Non-pigmented ciliary epithelial cell (primary cell): ENCODE measurements at regions not wholly inside any gene's neighbourhood (a gene's known extent, or its start where the extent isn't known, plus 50 kb on each side); places are given as distances from the start of the nearest gene placed in this dataset.
"Not testable (repeated sequence)": the region's sequence is repeated elsewhere in the genome, so short reads cannot be mapped to it uniquely, and the experiment has no call there.

ENCODE experiments used
- DNase-seq: peaks from one replicate; pipeline ENCODE4 v3.0.0-alpha.2; 2010; ENCODE audit warnings: low read depth

DNA sequence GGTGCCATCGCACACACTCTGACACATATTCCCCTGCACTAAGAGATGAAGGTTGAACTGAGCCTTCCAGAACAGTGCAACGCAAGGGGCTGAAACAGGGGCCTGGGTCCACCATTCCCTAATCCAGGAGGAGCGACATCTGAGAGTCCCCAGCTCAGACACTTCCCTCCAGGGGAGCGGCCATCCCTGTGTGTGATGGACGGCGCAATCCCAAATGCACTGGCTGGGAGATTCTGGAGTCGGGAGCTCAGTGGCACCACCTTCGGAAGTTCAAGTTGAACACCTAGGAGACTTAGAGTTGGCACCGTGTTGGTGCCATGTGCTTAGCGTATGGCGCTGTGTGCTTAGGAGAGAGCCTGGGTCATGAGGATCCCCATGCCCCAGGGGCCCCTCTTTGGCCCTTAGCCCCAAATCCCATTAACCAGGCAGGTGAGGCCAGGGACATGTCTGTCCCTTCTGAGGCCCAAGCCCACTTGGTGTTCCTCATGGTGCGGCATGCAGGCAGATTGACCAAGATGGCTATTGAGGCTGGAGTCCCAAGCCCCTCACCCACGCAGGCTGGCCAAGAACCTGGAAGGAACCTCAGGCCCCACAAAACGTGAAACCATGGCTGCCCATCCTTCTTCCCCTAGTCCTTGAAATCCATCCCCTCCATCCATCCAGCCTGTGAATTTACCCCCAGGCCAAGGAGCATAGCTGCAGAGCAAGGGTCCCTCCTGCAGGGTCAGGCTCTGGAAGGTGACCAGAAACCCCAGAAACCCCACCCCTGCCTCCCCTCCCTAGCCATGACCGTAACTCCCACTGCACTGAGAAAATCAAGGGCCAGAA is 114.1 kb upstream of the OTOS start:
- no peak for DNase-seq

DNA sequence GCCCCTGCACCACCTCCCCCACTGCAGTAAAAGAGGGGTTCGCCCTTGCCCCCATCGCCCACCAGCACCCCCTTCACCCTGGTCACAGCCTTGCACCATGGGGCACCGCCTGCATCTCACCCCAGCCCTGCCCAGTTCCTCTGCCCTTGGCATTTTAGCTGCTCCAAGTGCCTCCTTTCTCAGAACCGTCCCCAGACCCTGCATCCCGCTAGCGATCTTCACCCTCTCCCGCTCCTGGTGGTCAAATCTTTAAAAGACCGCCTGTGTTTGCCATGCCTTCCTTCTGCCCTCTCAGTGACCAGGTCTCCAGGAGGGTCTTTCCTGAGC is 114.7 kb upstream of the OTOS start:
- DNase-seq = no peak

DNA sequence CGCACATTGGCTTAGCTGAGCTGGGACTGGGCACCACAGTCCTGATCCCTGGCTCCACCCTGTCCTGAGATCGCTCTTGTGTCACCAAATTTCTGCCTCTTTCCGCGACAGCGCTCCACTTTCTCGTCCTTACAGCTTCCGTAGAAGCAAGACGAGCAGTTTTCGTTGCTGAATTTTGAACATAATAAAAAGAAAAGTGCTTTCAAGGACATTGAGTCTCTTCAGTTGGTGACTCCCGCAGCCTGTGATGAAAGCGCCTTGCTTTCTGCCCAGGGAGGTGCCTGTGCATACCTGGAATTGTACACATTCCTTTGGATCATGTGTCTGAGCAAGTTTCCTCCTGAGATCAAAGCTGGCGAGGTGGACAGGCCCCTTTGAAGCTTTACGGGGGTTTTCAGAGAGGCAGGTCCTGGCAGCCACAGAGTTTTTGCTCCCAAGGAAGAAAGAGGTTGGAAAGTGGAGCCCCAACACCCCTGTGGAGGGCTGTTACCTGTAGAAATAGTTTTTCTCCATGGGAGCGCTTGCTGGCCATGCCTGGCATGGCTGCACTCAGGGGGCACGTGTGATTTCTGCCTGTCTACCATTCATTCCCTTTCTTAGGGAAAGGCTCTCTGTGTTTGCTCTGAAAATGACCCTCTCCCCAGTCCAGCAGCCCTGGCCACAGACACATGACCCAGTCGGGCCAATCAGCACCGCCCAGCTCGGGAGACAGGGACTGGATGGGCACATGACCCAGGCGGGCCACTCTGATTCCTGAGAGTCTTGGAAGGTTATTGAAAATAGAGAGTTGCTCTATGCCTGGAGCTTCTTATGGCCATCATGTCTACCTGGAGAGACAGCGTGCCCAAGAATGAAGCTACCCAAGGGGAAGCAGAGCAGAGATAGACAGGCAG is 115.6 kb upstream of the OTOS start:
- DNase-seq = no peak

DNA sequence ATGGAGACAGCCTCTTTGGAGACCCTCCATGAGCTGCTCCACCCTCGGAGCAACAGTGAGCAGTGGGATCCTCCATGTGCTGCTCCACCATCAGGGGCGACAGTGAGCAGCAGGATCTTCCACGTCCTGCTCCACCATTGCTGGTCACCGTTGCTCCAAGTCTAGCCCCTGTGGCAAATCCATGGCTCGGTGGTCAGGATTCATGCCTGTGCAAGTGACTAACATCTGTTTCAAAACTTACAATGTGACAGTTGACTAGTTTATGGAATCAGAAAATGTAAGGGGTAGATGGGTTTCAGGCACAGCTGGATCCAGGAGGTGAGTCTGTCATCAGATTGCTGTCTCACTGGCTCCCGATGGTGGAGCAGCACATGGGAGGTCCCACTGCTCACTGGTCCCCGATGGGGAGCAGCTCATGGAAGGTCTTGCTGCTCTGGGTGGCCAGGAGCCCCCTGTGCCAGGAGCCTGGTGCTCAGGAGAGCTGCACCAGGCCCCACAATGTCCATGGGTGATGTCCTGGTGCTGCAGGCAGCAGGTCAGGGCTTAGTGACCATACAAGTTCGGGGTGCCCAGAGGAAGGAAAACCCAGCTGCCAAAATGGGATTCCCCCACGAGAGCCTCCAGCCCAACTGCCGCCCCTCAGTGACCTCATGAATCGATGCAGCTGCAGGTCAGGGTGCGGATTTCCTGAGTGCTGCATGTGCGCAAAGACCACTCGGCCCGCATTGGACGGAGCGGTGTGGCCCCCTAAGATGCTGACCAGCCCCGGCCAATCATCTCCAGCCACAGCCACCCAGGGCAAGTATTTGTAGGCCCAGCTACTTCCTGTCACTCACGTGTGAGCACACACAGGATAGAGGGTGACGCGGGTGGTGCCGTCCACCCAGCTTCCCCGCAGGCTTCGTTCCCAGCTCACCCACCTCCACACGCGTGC is 116.5 kb upstream of the OTOS start:
- no peak for DNase-seq

GRCh38 chr2:240257940-240258580 is 117.6 kb upstream of the OTOS start:
- DNase-seq = no peak

- no peak for DNase-seq
These were observed 118.2 kb upstream of the OTOS start for GRCh38 chr2:240258685-240259084.

- no peak for DNase-seq
These were observed 118.9 kb upstream of the OTOS start for GRCh38 chr2:240259201-240259923.

- no peak for DNase-seq
These were observed 119.6 kb upstream of the OTOS start for GRCh38 chr2:240259924-240260529.

DNA sequence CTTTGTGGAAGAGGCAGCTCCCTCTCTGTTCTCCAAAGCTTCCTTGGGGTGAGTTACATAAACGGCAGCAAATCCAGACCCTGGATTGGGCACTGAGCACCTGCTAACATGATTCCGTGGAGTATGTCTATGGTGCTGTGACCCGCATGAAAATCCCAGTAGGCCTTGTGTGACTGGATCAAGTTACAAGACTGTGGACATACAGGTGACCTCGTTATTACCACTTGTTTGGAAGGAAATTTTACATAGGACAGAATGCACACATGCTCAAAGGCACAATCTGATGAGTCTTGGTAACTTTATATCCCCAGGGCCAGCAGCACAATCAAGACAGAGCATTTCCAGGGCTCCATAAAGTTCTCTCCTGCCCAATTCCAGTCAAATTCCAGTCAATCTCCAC is 120.2 kb upstream of the OTOS start:
- no peak for DNase-seq

DNA sequence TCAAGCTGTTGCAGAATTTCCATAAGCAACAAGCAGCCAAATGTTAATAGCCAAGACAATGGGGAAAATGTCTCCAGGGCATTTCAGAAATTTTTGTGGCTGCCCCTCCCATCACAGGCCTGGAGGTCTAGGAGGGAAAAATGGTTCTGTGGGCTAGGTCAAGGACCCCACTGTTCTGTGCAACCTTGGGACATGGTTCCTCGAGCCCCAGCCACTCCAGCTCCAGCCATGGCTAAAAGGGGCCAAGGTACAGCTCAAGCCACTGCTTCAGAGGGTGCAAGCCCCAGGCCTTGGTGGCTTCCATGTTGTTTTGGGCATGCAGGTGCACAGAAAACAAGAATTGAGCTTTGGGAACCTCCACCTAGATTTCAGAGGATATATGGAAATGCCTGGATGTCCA is 122.1 kb upstream of the OTOS start:
- DNase-seq = not testable (repeated sequence)

GRCh38 chr2:240269380-240269779 is 128.9 kb upstream of the OTOS start:
- no peak for DNase-seq

DNA sequence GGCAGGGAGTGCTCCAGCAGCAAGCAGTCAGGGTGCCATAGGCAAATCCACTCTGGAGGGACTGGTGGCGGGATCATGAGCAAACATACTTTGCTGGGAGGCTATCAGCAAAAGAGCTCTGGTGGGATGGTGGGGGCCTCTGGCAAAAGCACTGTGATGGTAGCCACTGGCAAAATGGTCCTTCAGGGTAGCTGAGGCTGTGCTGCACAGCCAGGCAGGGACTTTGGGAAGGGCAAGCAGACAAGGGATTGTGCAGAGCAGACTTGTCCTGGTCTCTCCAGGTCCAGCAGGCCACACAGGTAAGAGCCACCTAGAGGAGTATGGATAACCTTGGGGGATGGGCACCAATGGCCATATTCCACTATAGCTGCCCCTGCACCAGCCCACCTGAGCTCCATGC is 129.4 kb upstream of the OTOS start:
- DNase-seq = no peak

DNA sequence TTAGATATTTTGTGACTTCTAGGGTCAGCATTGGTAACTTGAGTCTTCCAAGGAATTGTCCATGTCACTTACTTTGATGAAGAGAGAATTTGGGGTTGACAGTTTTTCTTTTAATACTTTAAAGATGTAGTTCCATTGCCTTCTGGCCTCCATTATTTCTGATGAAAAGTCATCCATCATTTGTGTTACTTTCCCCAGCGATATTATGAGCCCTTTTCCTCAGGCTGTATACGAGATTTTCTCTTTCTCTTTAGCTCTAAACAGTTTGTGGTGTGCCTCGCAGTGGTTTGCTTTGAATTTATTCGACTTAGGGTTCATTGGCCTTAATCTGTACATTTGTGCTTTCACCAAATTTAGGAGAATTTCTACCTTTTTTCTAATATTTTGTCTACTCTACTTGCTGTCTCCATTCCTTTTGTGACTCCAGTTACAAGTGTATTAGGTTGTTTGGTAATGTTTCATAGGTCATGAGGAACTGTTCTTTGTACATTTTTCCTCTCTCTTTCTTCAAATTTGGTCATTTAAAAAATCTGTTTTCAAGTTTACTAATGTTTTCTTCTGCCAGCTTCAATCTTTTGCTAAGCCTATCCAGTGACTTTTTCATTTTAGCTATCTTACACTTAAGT is 131.4 kb upstream of the OTOS start:
- DNase-seq = no peak

- DNase-seq = no peak
These were observed 134.9 kb upstream of the OTOS start for GRCh38 chr2:240275386-240275785.

DNA sequence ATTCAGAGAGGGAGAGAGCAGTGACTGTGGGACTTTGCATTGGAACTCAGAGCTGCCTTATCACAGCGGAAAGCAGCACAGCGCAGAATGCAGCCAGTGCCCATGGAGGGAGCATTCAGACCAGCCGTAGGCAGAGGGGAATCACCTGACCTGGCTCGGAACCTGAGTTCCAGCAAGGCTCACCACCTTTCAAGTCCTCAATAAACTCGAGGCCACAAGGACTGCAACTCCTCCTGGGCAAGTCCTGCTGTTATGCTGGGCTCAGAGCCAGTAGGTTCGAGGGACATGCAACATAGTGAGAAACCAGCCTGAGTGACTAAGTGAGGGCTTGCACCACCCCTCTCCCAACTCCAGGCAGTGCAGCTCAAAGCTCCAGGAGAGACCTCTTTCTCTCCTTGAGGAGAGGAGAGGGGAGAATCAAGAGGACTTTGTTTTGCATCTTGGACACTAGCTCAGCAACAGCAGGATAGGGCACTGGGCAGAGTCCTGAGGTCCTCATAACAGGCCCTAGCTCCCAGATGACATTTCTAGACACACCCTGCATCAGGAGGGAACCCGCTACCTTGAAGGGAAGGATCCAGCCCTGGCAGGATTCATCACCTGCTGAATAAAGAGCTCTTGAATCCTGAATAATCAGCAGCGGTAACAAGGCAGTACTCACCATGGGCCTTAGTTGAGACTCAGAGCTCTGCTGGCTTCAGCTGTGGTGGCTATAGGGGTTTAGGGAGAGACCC is 136.8 kb upstream of the OTOS start:
- DNase-seq = no peak

GRCh38 chr2:240277807-240278522 is 137.5 kb upstream of the OTOS start:
- DNase-seq = no peak

GRCh38 chr2:240278661-240279060 is 138.2 kb upstream of the OTOS start:
- DNase-seq = no peak

- no peak for DNase-seq
These were observed 140.2 kb upstream of the OTOS start for GRCh38 chr2:240280621-240281020.
